H1 (cell line): ENCODE measurements at regions not wholly inside any gene's neighbourhood (a gene's known extent, or its start where the extent isn't known, plus 50 kb on each side); places are given as distances from the start of the nearest gene placed in this dataset.

Source experiments
- CTCF ChIA-PET: fragments of 300-600 bp; sonication (Branson Sonifier 250); formaldehyde crosslinking; loops from one replicate; lab custom pipeline; 2021; ENCODE audit not compliant: partially characterized antibody; lab: Charles Lee
- POLR2A ChIA-PET: fragments of 300-600 bp; sonication (Branson Sonifier 250); formaldehyde crosslinking; loops from one replicate; lab custom pipeline; 2021; ENCODE audit warnings: inconsistent platforms; ENCODE audit not compliant: partially characterized antibody; lab: Charles Lee
- DNase-seq, 2 experiments: peaks; one replicate each; pipeline versions ENCODE4 v3.0.0 to v3.0.0-alpha.2; 2010 to 2022; ENCODE audit warnings: low spot score in 2 of 2, low read depth in 1 of 2, mixed read lengths in 1 of 2
- FAIRE-seq: peaks from 2 replicates; lab custom pipeline; 2011; peaks lifted over from hg19 to GRCh38; lab: Jason Lieb, UNC
- H2AFZ ChIP-seq: 2 replicates; pipeline ENCODE4 v1.8.1; 2012; ENCODE audit warnings: low read length, inconsistent platforms
- H2AK5ac ChIP-seq: 2 replicates; pipeline ENCODE4 v1.6.1; 2013; ENCODE audit warnings: low read depth, low read length
- H2BK120ac ChIP-seq: replicated peaks from 2 replicates; pipeline ENCODE3; 2013; ENCODE audit warnings: low read depth, low read length, inconsistent platforms
- H2BK12ac ChIP-seq: 2 replicates; pipeline ENCODE4 v1.6.1; 2013; ENCODE audit warnings: low read depth, low read length
- H2BK15ac ChIP-seq: 2 replicates; pipeline ENCODE4 v1.6.1; 2013; ENCODE audit warnings: low read length
- H2BK20ac ChIP-seq: 2 replicates; pipeline ENCODE4 v1.6.1; 2013; ENCODE audit warnings: low read length
- H2BK5ac ChIP-seq: 2 replicates; pipeline ENCODE4 v1.6.1; 2013; ENCODE audit warnings: low read depth, low read length
- H3K14ac ChIP-seq: 2 replicates; pipeline ENCODE4 v1.6.1; 2013; ENCODE audit warnings: inconsistent platforms; ENCODE audit not compliant: insufficient read length
- H3K18ac ChIP-seq: 2 replicates; pipeline ENCODE4 v1.6.1; 2013; ENCODE audit warnings: low read length; ENCODE audit errors: extremely low read depth
- H3K23ac ChIP-seq: 2 replicates; pipeline ENCODE4 v1.6.1; 2013; ENCODE audit warnings: inconsistent platforms; ENCODE audit not compliant: insufficient read length
- H3K23me2 ChIP-seq: 2 replicates; pipeline ENCODE4 v1.6.1; 2013; ENCODE audit warnings: low read depth, low read length
- H3K27ac ChIP-seq: 2 replicates; pipeline ENCODE4 v1.6.1; 2011; ENCODE audit warnings: low read depth, low read length, inconsistent platforms
- H3K27me3 ChIP-seq, 4 experiments: replicated peaks in 1 of 4; 1 replicate in 1 of 4; 2 replicates in 3 of 4; pipeline versions ENCODE4 v1.6.1 to v1.8.1; 2011 to 2013; ENCODE audit warnings: low read length in 3 of 4, mild to moderate bottlenecking in 3 of 4, inconsistent platforms in 2 of 4, mixed read lengths in 2 of 4, moderate library complexity in 1 of 4; ENCODE audit not compliant: control insufficient read depth in 3 of 4, insufficient read depth in 3 of 4; ENCODE audit errors: extremely low read depth in 1 of 4
- H3K36me3 ChIP-seq, 4 experiments: 2 replicates each; pipeline versions ENCODE4 v1.6.1 to v1.8.1; 2011 to 2013; ENCODE audit warnings: mild to moderate bottlenecking in 4 of 4, low read length in 3 of 4, moderate library complexity in 2 of 4, control low read depth in 1 of 4, inconsistent platforms in 1 of 4; ENCODE audit not compliant: insufficient read depth in 4 of 4, control insufficient read depth in 2 of 4
- H3K4ac ChIP-seq: replicated peaks from 2 replicates; pipeline ENCODE3; 2013; ENCODE audit warnings: low read length, low read depth, mixed read lengths, inconsistent platforms; ENCODE audit not compliant: insufficient read length
- H3K4me1 ChIP-seq, 4 experiments: replicated peaks in 1 of 4; 1 replicate in 1 of 4; 2 replicates in 3 of 4; pipeline versions ENCODE4 v1.6.1 to v1.8.1; 2011 to 2013; ENCODE audit warnings: low read length in 3 of 4, inconsistent platforms in 2 of 4, mixed read lengths in 1 of 4; ENCODE audit not compliant: insufficient read depth in 4 of 4, control insufficient read depth in 3 of 4
- H3K4me2 ChIP-seq, 2 experiments: 2 replicates each; pipeline versions ENCODE4 v1.6.1 to v1.8.1; 2011 to 2013; ENCODE audit warnings: low read depth in 2 of 2, low read length in 2 of 2, control low read depth in 1 of 2, inconsistent platforms in 1 of 2, mild to moderate bottlenecking in 1 of 2; ENCODE audit not compliant: insufficient read depth in 1 of 2
- H3K4me3 ChIP-seq, 4 experiments: fragments of 200-600, 300-600 bp in 1 of 4; sonication (generic), shearing (Covaris generic), sonication (Bioruptor Twin) in 1 of 4; 2 replicates each; pipeline versions ENCODE4 v1.5.1 to v1.8.1; 2011 to 2016; ENCODE audit warnings: low read length in 4 of 4, low read depth in 3 of 4, control low read depth in 2 of 4, inconsistent platforms in 2 of 4, mild to moderate bottlenecking in 2 of 4, mixed read lengths in 1 of 4, moderate library complexity in 1 of 4; ENCODE audit not compliant: insufficient read depth in 2 of 4; ENCODE audit errors: extremely low read depth in 1 of 4
- H3K56ac ChIP-seq: replicated peaks from 2 replicates; pipeline ENCODE3; 2013; ENCODE audit warnings: low read depth, mild to moderate bottlenecking, mixed read lengths, low read length, inconsistent platforms; ENCODE audit not compliant: insufficient read length
- H3K79me1 ChIP-seq: 2 replicates; pipeline ENCODE4 v1.6.1; 2013; ENCODE audit warnings: low read depth, low read length, control low read depth
- H3K79me2 ChIP-seq, 2 experiments: 2 replicates each; pipeline versions ENCODE4 v1.6.1 to v1.8.1; 2012 to 2013; ENCODE audit warnings: low read length in 2 of 2, mild to moderate bottlenecking in 2 of 2, inconsistent platforms in 1 of 2; ENCODE audit not compliant: insufficient read depth in 2 of 2, control insufficient read depth in 1 of 2
- H3K9ac ChIP-seq, 4 experiments: replicated peaks in 1 of 4; 1 replicate in 1 of 4; 2 replicates in 3 of 4; pipeline versions ENCODE4 v1.6.1 to v1.8.1; 2011 to 2013; ENCODE audit warnings: low read depth in 3 of 4, low read length in 3 of 4, control low read depth in 2 of 4, mild to moderate bottlenecking in 2 of 4, moderate library complexity in 2 of 4, inconsistent platforms in 1 of 4; ENCODE audit errors: extremely low read depth in 1 of 4
- H3K9me3 ChIP-seq, 2 experiments: 2 replicates each; pipeline versions ENCODE4 v1.6.1 to v1.8.1; 2012 to 2013; ENCODE audit warnings: mild to moderate bottlenecking in 2 of 2, moderate library complexity in 2 of 2, control low read depth in 1 of 2, inconsistent platforms in 1 of 2, low read depth in 1 of 2, low read length in 1 of 2, mixed read lengths in 1 of 2; ENCODE audit not compliant: insufficient read depth in 2 of 2
- H4K20me1 ChIP-seq, 2 experiments: replicated peaks in 1 of 2; 2 replicates each; pipeline versions ENCODE3 to v1.8.1; 2011 to 2013; ENCODE audit warnings: inconsistent platforms in 2 of 2, low read length in 2 of 2, mild to moderate bottlenecking in 1 of 2; ENCODE audit not compliant: insufficient read depth in 2 of 2, control insufficient read depth in 1 of 2
- H4K5ac ChIP-seq: 2 replicates; pipeline ENCODE4 v1.6.1; 2013; ENCODE audit warnings: low read length, low read depth, mixed read lengths, inconsistent platforms; ENCODE audit not compliant: insufficient read length
- H4K8ac ChIP-seq: 2 replicates; pipeline ENCODE4 v1.8.0; 2013; ENCODE audit warnings: mild to moderate bottlenecking, moderate library complexity, low read length, inconsistent platforms; ENCODE audit not compliant: insufficient read depth; ENCODE audit errors: extremely low read depth
- H4K91ac ChIP-seq: replicated peaks from 2 replicates; pipeline ENCODE3; 2013; ENCODE audit warnings: low read length, mixed read lengths, inconsistent platforms; ENCODE audit not compliant: insufficient read length
- ATF2 ChIP-seq: IDR thresholded peaks from 2 replicates; pipeline ENCODE4 v1.6.1; 2012; ENCODE audit warnings: low read length, inconsistent platforms
- HDAC2 ChIP-seq, 2 experiments: fragments of 300-600 bp in 1 of 2; sonication (generic) in 1 of 2; IDR thresholded peaks; 2 replicates each; pipeline ENCODE4 v1.6.1; 2011 to 2012; ENCODE audit warnings: low read depth in 2 of 2, low read length in 2 of 2, mild to moderate bottlenecking in 2 of 2, moderate library complexity in 2 of 2, borderline replicate concordance in 1 of 2, inconsistent platforms in 1 of 2
- JUND ChIP-seq: IDR thresholded peaks from 2 replicates; pipeline ENCODE4 v1.6.1; 2011; ENCODE audit warnings: mild to moderate bottlenecking, improper control_type of control experiment, low read length
- SRF ChIP-seq: IDR thresholded peaks from 2 replicates; pipeline ENCODE4 v1.6.1; 2011; ENCODE audit warnings: mild to moderate bottlenecking, low read depth, low read length, moderate library complexity
- TAF7 ChIP-seq: optimal IDR thresholded peaks from 2 replicates; pipeline ENCODE3; 2011; ENCODE audit warnings: low read depth, mild to moderate bottlenecking, inconsistent platforms, low read length, moderate library complexity, borderline replicate concordance
- WGBS, 2 experiments: shearing (Covaris generic) in 1 of 2; methylation state at CpG; one replicate each; pipeline versions ENCODE4 v1.1.6 to v1.1.7; 2013 to 2015; ENCODE audit warnings: low lambda C conversion rate in 2 of 2, mixed read lengths in 2 of 2, inconsistent platforms in 1 of 2, low coverage in 1 of 2, missing lambda C conversion rate in 1 of 2; ENCODE audit not compliant: insufficient replicate concordance in 2 of 2, insufficient coverage in 1 of 2, insufficient read length in 1 of 2; ENCODE audit errors: extremely low coverage in 1 of 2, missing lambda C conversion rate in 1 of 2; 5-methylcytosine and 5-hydroxymethylcytosine counted together

GRCh38 chr10:128206676-128207075 is 80.5 kb upstream of the MKI67 start:
- H4K91ac ChIP-seq = no peak overlapping the region
- no peak overlapping the region for H3K4me3 ChIP-seq
- no peak for DNase-seq
- H2BK15ac ChIP-seq = no peak overlapping the region
- no peak overlapping the region for H3K4ac ChIP-seq
- H3K56ac ChIP-seq = no peak overlapping the region
- H3K23ac ChIP-seq = no peak overlapping the region
- H4K5ac ChIP-seq = no peak overlapping the region
- WGBS, 2 experiments = 84% methylated on average over 4 of the region's 4 CpGs; no CpG with 5 or more reads in 1 of the 2 experiments
- H3K79me2 ChIP-seq = no peaks in the 10 kb centered on the region
- H3K27me3 ChIP-seq = peaks cover 0 to 11% (median 8%) of the 10 kb centered on the region in 4 experiments; a peak in 5 of 7 replicates
- no peak overlapping the region for H3K4me2 ChIP-seq
- peaks cover 0 to 5% (median 2%) of the 10 kb centered on the region in 4 experiments; a peak in 2 of 8 replicates for H3K36me3 ChIP-seq
- H3K9me3 ChIP-seq = peaks cover 19 to 20% of the 10 kb centered on the region in 2 experiments
- no peak overlapping the region for H2AFZ ChIP-seq
- peaks cover 6% of the 10 kb centered on the region; the same call in 1 of the 2 replicates for H3K23me2 ChIP-seq
- no peak overlapping the region for H2BK5ac ChIP-seq
- no peak overlapping the region for H3K27ac ChIP-seq
- no peak for TF ChIP-seq JUND
- no peak for TF ChIP-seq HDAC2 (IDR thresholded peaks at IDR 0.05; ENCODE audit: borderline replicate concordance in 1 of 2, low read depth in 2 of 2, low read length in 2 of 2)
- TF ChIP-seq SRF = no peak
- no peak for TF ChIP-seq TAF7
- no peak for TF ChIP-seq ATF2
- no peaks in the 10 kb centered on the region for H4K20me1 ChIP-seq
- H3K9ac ChIP-seq = no peak overlapping the region
- POLR2A ChIA-PET = no interaction called here
- peak overlapping the region; percentile 54 for H2BK120ac ChIP-seq
- no peak overlapping the region for H2BK20ac ChIP-seq
- no peak overlapping the region for H4K8ac ChIP-seq
- H3K4me1 ChIP-seq = peaks cover 0 to 5% (median 1%) of the 10 kb centered on the region in 4 experiments; a peak in 2 of 7 replicates
- FAIRE-seq = no peak
- H2BK12ac ChIP-seq = no peak overlapping the region
- H3K79me1 ChIP-seq = no peaks in the 10 kb centered on the region
- no peak overlapping the region for H3K18ac ChIP-seq
- H2AK5ac ChIP-seq = no peak overlapping the region
- CTCF ChIA-PET = no interaction called here
- no peak overlapping the region for H3K14ac ChIP-seq
